ENCODE measurements at regions not wholly inside any gene's neighbourhood (a gene's known extent, or its start where the extent isn't known, plus 50 kb on each side); places are given as distances from the start of the nearest gene placed in this dataset.

- TF ChIP-seq ZNF446 (CRISPR knock-in tag; IDR thresholded peaks at IDR 0.05) (no peak), CAMTA2 (CRISPR knock-in tag; IDR thresholded peaks at IDR 0.05; ENCODE audit: borderline replicate concordance) (no peak), PHF20 (CRISPR knock-in tag; IDR thresholded peaks at IDR 0.05) (no peak), GATA4 (IDR thresholded peaks at IDR 0.05; ENCODE audit: borderline replicate concordance, low read depth) (no peak), ZNF17 (CRISPR knock-in tag; IDR thresholded peaks at IDR 0.05) (no peak), ZNF549 (CRISPR knock-in tag; IDR thresholded peaks at IDR 0.05) (no peak), ZNF616 (CRISPR knock-in tag; IDR thresholded peaks at IDR 0.05; ENCODE audit: low read depth) (no peak), CBX5 (CRISPR knock-in tag; IDR thresholded peaks at IDR 0.05; ENCODE audit: borderline replicate concordance) (no peak), FIP1L1 (IDR thresholded peaks at IDR 0.05; ENCODE audit: borderline replicate concordance, insufficient read depth, low read depth, low read length) (no peak), HMG20B (CRISPR knock-in tag; conservative IDR thresholded peaks at IDR 0.05) (no peak)
These were observed 180.8 kb upstream of the KCNK2 start for GRCh38 chr1:214901718-214902117.

Measured in HepG2 (cell line).